ENCODE measurements at regions not wholly inside any gene's neighbourhood (a gene's known extent, or its start where the extent isn't known, plus 50 kb on each side); places are given as distances from the start of the nearest gene placed in this dataset.

- DNase-seq (ENCODE audit: low read depth): no peak
Measured at GRCh38 chr15:56868170-56868569, 50.3 kb upstream of the TCF12 start.

- DNase-seq (ENCODE audit: low read depth): no peak
Measured at GRCh38 chr15:56866803-56867202, 51.6 kb upstream of the TCF12 start.

GRCh38 chr15:56857828-56858227 is 60.6 kb upstream of the TCF12 start:
- no peak for DNase-seq (ENCODE audit: low read depth)

- no peak for DNase-seq (ENCODE audit: low read depth)
Measured at GRCh38 chr15:56856934-56857333, 61.5 kb upstream of the TCF12 start.

- DNase-seq (ENCODE audit: low read depth): no peak
Measured at GRCh38 chr15:56844892-56845291, 73.6 kb upstream of the TCF12 start.

- DNase-seq (ENCODE audit: low read depth): no peak
Measured at GRCh38 chr15:56844471-56844870, 74.0 kb upstream of the TCF12 start.

GRCh38 chr15:56839641-56840040 is 78.8 kb upstream of the TCF12 start:
- no peak for DNase-seq (ENCODE audit: low read depth)

GRCh38 chr15:56839099-56839498 is 79.3 kb upstream of the TCF12 start:
- no peak for DNase-seq (ENCODE audit: low read depth)

GRCh38 chr15:56838085-56838484 is 80.4 kb upstream of the TCF12 start:
- DNase-seq (ENCODE audit: low read depth): no peak

GRCh38 chr15:56837273-56837672 is 81.2 kb upstream of the TCF12 start:
- DNase-seq (ENCODE audit: low read depth): no peak

GRCh38 chr15:56835718-56836171 is 82.7 kb upstream of the TCF12 start:
- no peak for DNase-seq (ENCODE audit: low read depth)

- no peak for DNase-seq (ENCODE audit: low read depth)
Measured at GRCh38 chr15:56832125-56832524, 86.3 kb upstream of the TCF12 start.

GRCh38 chr15:56831467-56832005 is 86.9 kb upstream of the TCF12 start:
- DNase-seq (ENCODE audit: low read depth): no peak

GRCh38 chr15:56824175-56824574 is 90.9 kb upstream of the ZNF280D start:
- DNase-seq (ENCODE audit: low read depth): no peak

GRCh38 chr15:56821721-56822425 is 88.6 kb upstream of the ZNF280D start:
- DNase-seq (ENCODE audit: low read depth): no peak

GRCh38 chr15:56820333-56820732 is 87.0 kb upstream of the ZNF280D start:
- DNase-seq (ENCODE audit: low read depth): no peak

- no peak for DNase-seq (ENCODE audit: low read depth)
Measured at GRCh38 chr15:56817321-56818080, 84.2 kb upstream of the ZNF280D start.

GRCh38 chr15:56816781-56817180 is 83.5 kb upstream of the ZNF280D start:
- no peak for DNase-seq (ENCODE audit: low read depth)

- DNase-seq (ENCODE audit: low read depth): no peak
Measured at GRCh38 chr15:56815247-56815646, 81.9 kb upstream of the ZNF280D start.

- DNase-seq (ENCODE audit: low read depth): no peak
Measured at GRCh38 chr15:56814429-56814828, 81.1 kb upstream of the ZNF280D start.

- DNase-seq (ENCODE audit: low read depth): no peak
Measured at GRCh38 chr15:56813995-56814394, 80.7 kb upstream of the ZNF280D start.

- no peak for DNase-seq (ENCODE audit: low read depth)
Measured at GRCh38 chr15:56812961-56813360, 79.7 kb upstream of the ZNF280D start.

GRCh38 chr15:56812221-56812620 is 78.9 kb upstream of the ZNF280D start:
- no peak for DNase-seq (ENCODE audit: low read depth)

Data from GM04503 (cell line).